SJSA1 (cell line): ENCODE measurements at regions not wholly inside any gene's neighbourhood (a gene's known extent, or its start where the extent isn't known, plus 50 kb on each side); places are given as distances from the start of the nearest gene placed in this dataset.
"Not testable (repeated sequence)": the region's sequence is repeated elsewhere in the genome, so short reads cannot be mapped to it uniquely, and the experiment has no call there.

Source experiments
- DNase-seq, 2 experiments: peaks; one replicate each; pipeline ENCODE4 v3.0.0-alpha.2; 2015 to 2020; ENCODE audit warnings: low spot score in 2 of 2, low read depth in 1 of 2
- H3K27ac ChIP-seq: fragments of 250-450 bp; sonication (Bioruptor Pico); 2 replicates; pipeline ENCODE4 v1.5.1; 2020; ENCODE audit warnings: mild to moderate bottlenecking, moderate library complexity
- H3K27me3 ChIP-seq: fragments of 250-450 bp; sonication (Bioruptor Pico); replicated peaks from 2 replicates; pipeline ENCODE4 v1.5.1; 2020; ENCODE audit warnings: mild to moderate bottlenecking, moderate library complexity
- H3K36me3 ChIP-seq: fragments of 250-450 bp; sonication (Bioruptor Pico); 2 replicates; pipeline ENCODE4 v1.5.1; 2020; ENCODE audit warnings: mild to moderate bottlenecking
- H3K4me1 ChIP-seq: fragments of 250-450 bp; sonication (Bioruptor Pico); replicated peaks from 2 replicates; pipeline ENCODE4 v1.6.1; 2021; ENCODE audit warnings: mild to moderate bottlenecking
- H3K4me3 ChIP-seq: fragments of 250-450 bp; sonication (Bioruptor Pico); 2 replicates; pipeline ENCODE4 v1.5.1; 2020; ENCODE audit warnings: mild to moderate bottlenecking
- H3K9me3 ChIP-seq: fragments of 250-450 bp; sonication (Bioruptor Pico); replicated peaks from 2 replicates; pipeline ENCODE4 v1.5.1; 2020; ENCODE audit warnings: mild to moderate bottlenecking

DNA sequence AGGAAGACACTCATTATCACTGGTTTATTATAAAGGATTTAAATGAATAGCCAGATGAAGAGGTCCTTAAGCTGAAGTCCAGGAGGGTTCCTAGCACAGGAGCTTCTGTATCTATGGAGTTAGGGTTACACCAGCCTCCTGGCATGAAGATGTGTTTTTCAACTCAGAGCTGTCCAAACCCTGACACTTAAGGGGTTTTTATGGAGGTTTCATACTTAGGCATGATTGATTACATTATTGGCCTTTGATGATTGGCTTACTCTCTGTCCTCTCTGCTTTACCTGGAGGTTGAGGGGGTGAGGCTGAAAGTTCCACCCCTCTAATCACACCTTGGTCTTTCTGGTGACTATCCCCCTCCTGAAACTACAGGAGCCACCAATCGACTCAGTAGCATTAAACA lies 84.9 kb upstream of the ZNF169 start:
- no peak overlapping the region for H3K4me3 ChIP-seq
- no peaks in the 10 kb centered on the region for H3K9me3 ChIP-seq
- peaks cover 33% of the 10 kb centered on the region for H3K4me1 ChIP-seq
- H3K36me3 ChIP-seq = peaks cover 86% of the 10 kb centered on the region
- no peak overlapping the region for H3K27ac ChIP-seq
- DNase-seq = no peak
- no peaks in the 10 kb centered on the region for H3K27me3 ChIP-seq

DNA sequence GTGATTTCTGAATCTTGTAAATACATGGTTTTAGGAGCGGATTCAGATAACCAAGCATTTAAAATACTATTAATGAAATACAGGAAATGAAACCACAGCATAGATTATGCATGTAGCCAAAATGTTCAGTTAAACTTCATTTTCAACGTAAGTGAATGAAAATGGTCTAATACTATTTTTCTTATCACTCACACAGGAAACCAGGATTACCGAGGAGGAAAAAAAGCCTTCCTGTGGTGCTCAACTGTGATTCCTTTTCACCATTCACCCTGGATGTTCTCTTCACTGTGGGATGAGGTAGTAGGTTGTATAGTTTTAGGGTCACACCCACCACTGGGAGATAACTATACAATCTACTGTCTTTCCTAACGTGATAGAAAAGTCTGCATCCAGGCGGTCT lies 83.4 kb upstream of the ZNF169 start:
- Histone ChIP-seq H3K36me3 (peaks cover 91% of the 10 kb centered on the region), H3K4me3 (no peak overlapping the region), H3K27ac (no peak overlapping the region), H3K27me3 (no peaks in the 10 kb centered on the region), H3K9me3 (no peaks in the 10 kb centered on the region), H3K4me1 (peaks cover 24% of the 10 kb centered on the region)
- no peak for DNase-seq

DNA sequence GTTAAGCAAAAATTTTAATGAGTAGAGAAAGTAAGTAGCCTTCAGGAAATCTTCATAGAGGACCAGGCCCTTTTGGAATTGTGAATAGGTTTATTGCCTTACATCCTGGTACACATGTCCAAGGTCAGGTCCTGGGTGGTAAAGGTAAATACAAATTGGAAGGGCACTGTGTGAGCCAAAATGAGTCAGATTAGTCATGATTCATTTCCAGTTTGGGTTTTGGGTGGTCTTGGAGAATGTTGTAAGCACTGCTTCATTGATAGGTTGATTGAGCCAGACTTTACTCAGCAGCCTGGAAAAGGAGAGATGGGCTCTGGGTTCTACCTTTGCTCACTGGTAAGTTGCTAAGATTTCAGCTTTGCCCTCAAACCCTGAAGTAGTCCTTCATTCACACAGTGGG lies 82.5 kb upstream of the ZNF169 start:
- H3K36me3 ChIP-seq = peaks cover 89% of the 10 kb centered on the region
- no peaks in the 10 kb centered on the region for H3K27me3 ChIP-seq
- no peak overlapping the region for H3K27ac ChIP-seq
- peaks cover 24% of the 10 kb centered on the region for H3K4me1 ChIP-seq
- DNase-seq = no peak
- H3K9me3 ChIP-seq = no peaks in the 10 kb centered on the region
- H3K4me3 ChIP-seq = no peak overlapping the region

DNA sequence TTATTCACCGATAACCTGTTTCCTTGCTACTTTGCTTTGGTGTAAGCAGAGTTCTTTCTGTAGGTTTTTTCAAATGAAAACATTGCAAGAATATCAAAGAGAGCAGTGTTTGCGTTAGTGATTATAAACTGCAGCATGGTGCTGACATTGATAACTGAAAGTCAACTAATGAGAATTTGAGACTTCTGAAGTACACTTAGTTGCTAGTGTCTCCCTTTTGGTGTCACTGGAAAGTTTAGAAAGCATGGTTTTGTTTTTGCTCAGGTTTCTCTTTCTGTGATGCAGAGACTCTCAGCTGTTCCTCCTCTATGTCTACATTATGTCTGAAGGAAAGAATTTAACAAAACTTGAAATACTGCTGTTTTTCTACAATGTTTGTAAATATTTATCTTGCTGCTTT lies 80.2 kb upstream of the ZNF169 start:
- peaks cover 20% of the 10 kb centered on the region for H3K4me1 ChIP-seq
- no peaks in the 10 kb centered on the region for H3K27me3 ChIP-seq
- no peaks in the 10 kb centered on the region for H3K9me3 ChIP-seq
- H3K27ac ChIP-seq = no peak overlapping the region
- H3K36me3 ChIP-seq = peaks cover 88% of the 10 kb centered on the region
- no peak for DNase-seq
- H3K4me3 ChIP-seq = no peak overlapping the region

DNA sequence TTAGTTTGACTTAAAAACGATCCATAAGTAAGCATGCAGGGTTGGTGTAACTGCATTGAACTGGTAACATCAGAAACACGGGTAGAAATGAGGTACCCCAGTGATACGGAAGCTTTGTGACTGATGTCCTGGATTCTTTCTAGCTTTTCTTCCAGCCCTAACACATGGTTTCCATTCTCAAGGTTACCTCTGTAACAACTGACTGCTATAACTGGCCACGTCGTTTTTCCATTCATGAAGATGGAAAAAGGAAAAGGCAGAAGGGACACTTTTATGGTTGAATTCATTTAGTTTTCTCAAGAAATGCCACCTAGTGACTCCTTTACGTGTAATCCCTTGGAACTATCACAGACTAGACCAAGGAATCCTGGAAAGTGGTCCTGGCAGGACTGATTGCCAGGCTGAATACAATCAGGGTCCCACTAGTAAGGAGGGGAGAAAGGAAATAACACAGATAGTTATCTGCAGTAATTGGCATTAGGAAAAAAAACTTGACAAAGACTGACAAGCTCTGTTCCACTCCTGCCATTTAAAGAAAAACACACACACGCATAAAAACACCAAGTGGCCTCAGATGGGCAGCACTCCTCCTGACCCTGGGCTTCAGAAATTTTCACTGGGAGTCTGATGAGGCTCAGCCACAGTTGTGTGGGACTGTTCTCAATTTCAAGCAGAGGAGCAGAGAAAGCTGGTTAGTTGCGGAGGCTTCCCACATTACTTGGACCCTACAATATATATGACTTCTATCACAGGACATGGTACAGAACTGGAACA lies 77.5 kb upstream of the ZNF169 start:
- Histone ChIP-seq H3K4me3 (no peak overlapping the region), H3K27me3 (no peaks in the 10 kb centered on the region), H3K36me3 (peaks cover 67% of the 10 kb centered on the region), H3K27ac (no peak overlapping the region), H3K4me1 (peaks cover 7% of the 10 kb centered on the region), H3K9me3 (no peaks in the 10 kb centered on the region)
- no peak for DNase-seq

DNA sequence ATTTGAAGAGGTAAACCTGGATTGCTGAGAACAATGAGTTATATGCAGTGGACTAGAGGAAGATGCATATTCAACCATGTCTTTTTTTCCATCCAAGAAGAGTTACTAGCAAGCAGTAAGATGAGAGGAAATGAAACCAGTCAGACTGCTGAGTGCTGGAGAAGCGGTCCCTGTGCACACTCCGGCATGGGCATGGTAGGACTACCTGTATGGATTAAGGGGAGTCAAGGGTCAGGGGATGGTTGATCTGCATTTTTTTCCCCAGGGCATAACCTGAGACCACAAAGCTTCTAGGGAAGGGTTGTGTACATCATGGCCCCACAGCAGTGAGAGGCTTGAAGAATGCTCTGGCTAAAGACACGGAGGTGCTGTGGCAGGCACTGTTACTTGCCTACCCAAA lies 76.6 kb upstream of the ZNF169 start:
- DNase-seq = no peak
- H3K4me1 ChIP-seq = no peaks in the 10 kb centered on the region
- no peak overlapping the region for H3K27ac ChIP-seq
- H3K4me3 ChIP-seq = no peak overlapping the region
- H3K9me3 ChIP-seq = no peaks in the 10 kb centered on the region
- H3K36me3 ChIP-seq = peaks cover 58% of the 10 kb centered on the region
- no peaks in the 10 kb centered on the region for H3K27me3 ChIP-seq

DNA sequence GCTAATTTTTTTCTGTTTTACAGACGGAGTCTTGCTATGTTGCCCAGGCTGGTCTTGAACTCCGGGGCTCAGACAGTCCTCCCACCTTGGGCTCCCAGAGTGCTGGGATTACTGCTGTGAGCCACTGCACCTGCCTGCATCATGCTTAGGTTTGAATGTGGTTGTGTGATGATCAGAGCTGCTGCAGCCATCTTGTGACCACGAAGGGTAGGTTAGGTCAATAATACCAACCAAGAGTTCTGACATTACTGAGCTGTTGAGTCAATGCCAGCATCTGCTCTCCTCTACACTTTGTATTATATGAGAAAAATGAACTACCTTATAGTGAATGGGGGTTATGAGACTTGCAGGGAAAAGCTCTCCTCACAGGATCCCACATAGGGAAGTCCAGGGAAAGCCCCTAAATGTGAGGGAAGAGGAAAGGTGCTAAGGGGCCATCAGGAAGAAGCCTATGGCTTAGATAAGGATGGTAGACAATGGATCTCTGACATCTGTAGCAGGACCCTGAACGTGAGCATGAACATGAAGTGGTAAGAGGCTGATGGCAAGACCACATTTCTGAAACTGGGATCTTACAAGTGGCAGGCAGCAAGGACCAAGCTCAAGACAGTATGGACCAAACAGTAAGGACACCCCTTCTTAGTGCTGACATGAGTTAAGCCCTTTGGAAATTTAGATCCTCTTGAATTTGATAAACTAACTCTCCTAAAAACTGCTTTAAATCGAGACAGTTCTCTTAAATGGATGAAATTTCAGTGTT lies 75.7 kb upstream of the ZNF169 start:
- Histone ChIP-seq H3K36me3 (peaks cover 49% of the 10 kb centered on the region), H3K4me3 (no peak overlapping the region), H3K4me1 (no peaks in the 10 kb centered on the region), H3K27ac (no peak overlapping the region), H3K9me3 (0 out of 2 replicates have a peak, but pooled peaks cover 2% of the 10 kb centered on the region), H3K27me3 (no peaks in the 10 kb centered on the region)
- DNase-seq = no peak

DNA sequence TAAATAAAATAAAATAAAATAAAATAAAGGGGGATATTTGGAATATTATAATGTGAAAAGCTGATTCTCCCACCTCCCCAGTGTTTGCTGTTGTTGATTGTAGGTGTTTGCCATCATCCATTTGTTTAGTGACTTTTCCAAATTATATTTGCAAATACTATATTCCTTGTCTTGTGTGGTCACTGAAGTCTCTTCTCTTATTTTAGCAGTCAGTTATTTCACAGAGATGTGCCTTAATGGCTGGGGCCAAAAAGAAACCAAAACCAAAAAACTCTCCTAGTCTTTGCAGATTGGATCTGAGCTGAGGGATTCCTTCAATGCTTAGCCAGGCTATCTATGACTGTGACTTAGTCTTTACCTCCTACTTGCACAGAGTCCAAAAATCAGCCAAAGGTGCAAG lies 70.9 kb upstream of the ZNF169 start:
- H3K36me3 ChIP-seq = peaks cover 13% of the 10 kb centered on the region
- H3K4me3 ChIP-seq = no peak overlapping the region
- 0 out of 2 replicates have a peak, but pooled peaks cover 3% of the 10 kb centered on the region for H3K9me3 ChIP-seq
- no peaks in the 10 kb centered on the region for H3K4me1 ChIP-seq
- H3K27me3 ChIP-seq = no peaks in the 10 kb centered on the region
- H3K27ac ChIP-seq = no peak overlapping the region
- DNase-seq = no peak

DNA sequence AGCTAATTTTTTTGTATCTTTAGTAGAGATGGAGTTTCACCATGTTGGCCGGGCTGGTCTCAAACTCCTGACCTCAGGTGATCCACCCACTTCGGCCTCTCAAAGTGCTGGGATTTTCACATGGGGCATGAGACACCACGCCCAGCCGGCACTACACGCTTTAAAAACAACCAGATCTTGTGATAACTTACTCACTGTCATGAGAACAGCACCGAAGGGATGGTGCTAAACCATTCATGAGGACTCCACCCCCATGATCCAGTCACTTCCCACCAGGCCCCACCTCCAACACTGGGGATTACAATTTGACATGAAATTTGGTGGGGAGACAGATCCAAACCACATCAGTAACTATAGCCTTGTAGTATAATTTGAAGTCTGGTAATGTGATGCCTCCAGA lies 67.4 kb upstream of the ZNF169 start:
- H3K9me3 ChIP-seq, H3K4me3 ChIP-seq, H3K36me3 ChIP-seq, H3K4me1 ChIP-seq, DNase-seq, H3K27ac ChIP-seq, H3K27me3 ChIP-seq: not testable (repeated sequence)

DNA sequence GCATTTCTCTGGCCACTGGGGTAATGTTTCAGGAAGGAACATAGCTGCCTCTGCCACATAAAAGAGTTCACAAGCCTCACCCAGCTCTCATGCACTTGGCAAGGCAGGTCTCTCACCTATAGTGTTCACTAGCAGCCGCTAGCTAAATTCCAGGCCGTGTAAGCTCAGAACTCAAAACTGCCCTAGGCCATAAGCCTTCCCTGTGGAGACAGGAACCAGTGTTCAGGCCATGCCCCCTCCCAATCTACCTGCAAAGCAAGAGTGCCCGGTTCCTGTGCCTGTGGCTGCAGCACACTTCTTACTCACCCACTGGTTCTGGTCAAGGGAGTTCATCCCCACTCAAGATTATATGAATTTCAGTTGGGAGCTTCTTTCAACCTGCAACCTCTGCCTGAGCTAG lies 60.7 kb upstream of the ZNF169 start:
- no peak overlapping the region for H3K4me3 ChIP-seq
- no peak for DNase-seq
- H3K27ac ChIP-seq = no peak overlapping the region
- H3K27me3 ChIP-seq = no peaks in the 10 kb centered on the region
- no peaks in the 10 kb centered on the region for H3K36me3 ChIP-seq
- no peaks in the 10 kb centered on the region; the same call in 1 of the 2 replicates for H3K9me3 ChIP-seq
- no peaks in the 10 kb centered on the region for H3K4me1 ChIP-seq

DNA sequence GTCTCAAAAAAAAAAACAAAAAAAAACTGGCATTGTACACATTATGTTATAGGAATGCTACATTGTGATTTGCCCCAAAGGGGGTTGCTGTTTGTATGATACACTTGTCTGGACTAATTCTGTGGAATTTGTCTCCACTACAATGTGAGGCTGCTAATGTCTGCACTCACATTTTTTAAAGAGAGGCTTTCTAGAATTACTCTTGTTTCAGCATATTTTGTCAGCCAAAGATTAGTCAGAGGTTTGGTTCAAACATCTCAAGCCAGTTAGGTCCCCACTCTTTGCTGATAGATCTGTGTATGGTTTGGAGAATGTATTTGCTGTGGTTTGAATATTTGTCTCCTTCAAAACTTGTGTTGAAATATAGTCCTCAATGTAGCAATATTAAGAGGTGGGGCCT lies 59.3 kb upstream of the ZNF169 start:
- H3K9me3 ChIP-seq = no peaks in the 10 kb centered on the region; the same call in 1 of the 2 replicates
- H3K27ac ChIP-seq = no peak overlapping the region
- DNase-seq = no peak
- H3K27me3 ChIP-seq = no peaks in the 10 kb centered on the region
- H3K36me3 ChIP-seq = no peaks in the 10 kb centered on the region
- no peak overlapping the region for H3K4me3 ChIP-seq
- no peaks in the 10 kb centered on the region for H3K4me1 ChIP-seq

DNA sequence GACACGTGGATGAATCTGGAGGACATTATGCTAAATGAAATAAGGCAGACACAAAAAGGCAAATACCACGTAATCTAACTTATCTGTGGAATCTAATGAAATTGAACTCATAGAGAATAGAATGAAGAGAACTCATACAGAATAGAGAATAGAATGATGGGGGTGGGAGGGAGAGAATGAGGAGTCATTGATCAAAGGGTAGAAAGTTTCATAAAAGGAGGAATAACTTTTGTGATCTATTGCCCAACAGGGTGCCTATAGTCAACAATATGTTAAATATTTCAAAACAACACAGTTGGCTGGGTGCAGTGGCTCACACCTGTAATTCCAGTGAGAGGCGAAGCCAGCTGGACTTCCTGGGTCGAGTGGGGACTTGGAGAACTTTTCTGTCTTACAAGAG lies 54.9 kb upstream of the ZNF169 start:
- H3K9me3 ChIP-seq = no peaks in the 10 kb centered on the region
- H3K4me3 ChIP-seq = no peak overlapping the region
- no peaks in the 10 kb centered on the region for H3K4me1 ChIP-seq
- H3K36me3 ChIP-seq = no peaks in the 10 kb centered on the region
- no peak overlapping the region for H3K27ac ChIP-seq
- no peak for DNase-seq
- no peaks in the 10 kb centered on the region for H3K27me3 ChIP-seq

DNA sequence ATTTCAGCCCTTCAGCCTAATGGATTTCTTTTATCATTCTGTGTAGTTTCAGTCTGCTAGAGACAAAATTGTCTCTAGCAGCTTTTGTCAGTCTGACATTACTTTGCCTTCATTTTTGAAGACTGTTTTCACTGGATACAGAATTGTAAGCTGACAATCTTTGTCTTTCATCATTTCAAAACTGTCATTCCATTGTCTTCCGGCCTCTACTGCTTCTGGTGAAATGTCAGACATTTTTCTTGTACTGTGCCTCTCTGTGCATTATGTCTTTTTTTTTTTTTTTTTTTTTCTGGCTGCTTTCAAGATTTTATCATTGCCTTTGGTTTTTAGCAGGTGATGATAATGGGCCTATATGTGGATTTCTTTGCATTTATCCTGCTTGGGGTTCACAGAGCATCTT lies 51.3 kb upstream of the ZNF169 start:
- DNase-seq = no peak
- Histone ChIP-seq H3K9me3 (no peaks in the 10 kb centered on the region), H3K4me3 (no peak overlapping the region), H3K27me3 (no peaks in the 10 kb centered on the region), H3K4me1 (no peaks in the 10 kb centered on the region), H3K27ac (no peak overlapping the region), H3K36me3 (no peaks in the 10 kb centered on the region)
